ENCODE measurements at regions not wholly inside any gene's neighbourhood (a gene's known extent, or its start where the extent isn't known, plus 50 kb on each side); places are given as distances from the start of the nearest gene placed in this dataset.

GRCh38 chr17:5672141-5672540, 87.8 kb upstream of the NLRP1 start:
- Histone ChIP-seq H3K79me1 (ENCODE audit: low read depth in 1 of 2, low read length in 2 of 2) (no peaks in the 10 kb centered on the region), H3K18ac (ENCODE audit: low read depth, low read length) (no peak overlapping the region), H4K20me1 (ENCODE audit: insufficient read depth, low read length) (no peaks in the 10 kb centered on the region), H4K8ac (ENCODE audit: low read depth in 2 of 2, low read length in 2 of 2) (no peak overlapping the region), H2BK5ac (ENCODE audit: low read depth, low read length, poor library complexity, severe bottlenecking) (no peak overlapping the region), H2BK120ac (ENCODE audit: low read depth, low read length) (no peak overlapping the region), H3K23ac (ENCODE audit: low read depth, low read length) (no peak overlapping the region), H4K91ac (ENCODE audit: insufficient read depth, low read depth, low read length) (no peak overlapping the region), H2AFZ (replicated peaks; ENCODE audit: low read length, poor library complexity) (no peak overlapping the region), H3K9me3 (ENCODE audit: control insufficient read depth, insufficient read depth, low read length) (no peaks in the 10 kb centered on the region), H3K4ac (ENCODE audit: low read depth, low read length) (no peak overlapping the region), H3K56ac (ENCODE audit: extremely low read depth, insufficient read depth, low read length) (no peak overlapping the region), H3K27me3 (ENCODE audit: control insufficient read depth, insufficient read depth, low read length) (peaks cover 2% of the 10 kb centered on the region; the same call in 1 of the 2 replicates), H3K4me2 (ENCODE audit: low read depth, low read length) (no peak overlapping the region), H2BK20ac (ENCODE audit: low read depth, low read length) (no peak overlapping the region), H4K5ac (ENCODE audit: low read depth, low read length) (no peak overlapping the region), H3K27ac (ENCODE audit: insufficient read depth, low read length) (no peak overlapping the region), H3K36me3 (ENCODE audit: control insufficient read depth, insufficient read depth, low read length) (no peaks in the 10 kb centered on the region), H3K14ac (replicated peaks; ENCODE audit: low read depth, low read length) (no peak overlapping the region), H3K9ac (ENCODE audit: low read depth, low read length) (no peak overlapping the region), H3K4me3 (ENCODE audit: insufficient read depth, low read depth, low read length) (no peak overlapping the region), H2AK5ac (ENCODE audit: low read depth, low read length) (no peak overlapping the region), H3K9me1 (ENCODE audit: insufficient read depth, low read length) (no peaks in the 10 kb centered on the region), H2AK9ac (replicated peaks; ENCODE audit: low read depth, low read length, poor library complexity) (no peak overlapping the region), H2BK15ac (ENCODE audit: low read depth, low read length) (no peak overlapping the region), H3K4me1 (ENCODE audit: control insufficient read depth, insufficient read depth, low read length) (no peaks in the 10 kb centered on the region)
- ATAC-seq (ENCODE audit: low read depth) (no peak), DNase-seq (no peak)
- BruUV-seq (replicated peaks): no TSS peak
- in situ Hi-C loops (cut with MboI; ENCODE audit: low sequenced_read_pairs) (no loop called here), intact Hi-C loops (cut with micrococcal nuclease) (no loop called here), dilution Hi-C loops (cut with HindIII; ENCODE audit: low sequenced_read_pairs, unreplicated experiment) (no loop called here)
- TF ChIP-seq NFE2L2 (IDR thresholded peaks at IDR 0.05; ENCODE audit: low read depth, low read length): no peak
- no peak for TF ChIP-seq CEBPB (IDR thresholded peaks at IDR 0.05; ENCODE audit: low read depth, low read length)
- TF ChIP-seq RAD21 (IDR thresholded peaks at IDR 0.05; ENCODE audit: low read length): no peak
- no peak for TF ChIP-seq MXI1 (IDR thresholded peaks at IDR 0.05; ENCODE audit: borderline replicate concordance, low read depth, low read length)
- TF ChIP-seq SMC3 (IDR thresholded peaks at IDR 0.05; ENCODE audit: low read depth, low read length): no peak
- no peak for TF ChIP-seq MAFK (IDR thresholded peaks at IDR 0.05; ENCODE audit: low read depth, low read length)
- TF ChIP-seq MAZ (IDR thresholded peaks at IDR 0.05; ENCODE audit: borderline replicate concordance, low read depth, low read length): no peak
- TF ChIP-seq CTCF (conservative IDR thresholded peaks at IDR 0.05; ENCODE audit: low read depth, low read length): no peak
- no peak for TF ChIP-seq RFX5 (IDR thresholded peaks at IDR 0.05; ENCODE audit: low read depth, low read length)
- no peak for TF ChIP-seq POLR2A (IDR thresholded peaks at IDR 0.05; ENCODE audit: low read depth, low read length)
- TF ChIP-seq FOS (IDR thresholded peaks at IDR 0.05; ENCODE audit: low read depth, low read length): no peak
- TF ChIP-seq RCOR1 (IDR thresholded peaks at IDR 0.05; ENCODE audit: insufficient replicate concordance, low read length): no peak
- TF ChIP-seq USF2 (IDR thresholded peaks at IDR 0.05; ENCODE audit: low read depth, low read length): no peak
- ChIA-PET POLR2A (ENCODE audit: unreplicated experiment) (no interaction called here), CTCF (no interaction called here)
- WGBS, 2 experiments (ENCODE audit: extremely low coverage in 2 of 2, insufficient read length in 1 of 2): 14% methylated on average over 1 of the region's 3 CpGs; no CpG with 5 or more reads in 1 of the 2 experiments
